GM12878 (cell line): ENCODE measurements at regions not wholly inside any gene's neighbourhood (a gene's known extent, or its start where the extent isn't known, plus 50 kb on each side); places are given as distances from the start of the nearest gene placed in this dataset.

ENCODE experiments used
- ATAC-seq: fragments of 200-7000 bp; cut with Tn5 transposase; 3 replicates; pipeline ENCODE4 v1.9.1; 2020; ENCODE audit warnings: mild to moderate bottlenecking, moderate library complexity
- BruUV-seq: library from RNA; stranded (reverse); fragments of 400-500 nt; replicated peaks from 2 replicates; lab custom pipeline; 2021; lab: Mats Ljungman, UMichigan
- CTCF ChIA-PET: fragments of 300-600 bp; sonication (Branson Sonifier 250); formaldehyde crosslinking; extraction: SDS; loops from one replicate; lab custom pipeline; 2021; ENCODE audit warnings: inconsistent platforms; lab: Yijun Ruan, JAX
- POLR2A ChIA-PET: fragments of 350-600 bp; formaldehyde crosslinking; extraction: SDS; loops from one replicate; lab custom pipeline; 2021; ENCODE audit warnings: inconsistent platforms; lab: Charles Lee
- RAD21 ChIA-PET: fragments of 300-600 bp; sonication (Branson Sonifier 250); formaldehyde crosslinking; loops from one replicate; lab custom pipeline; 2023; ENCODE audit warnings: antibody characterized with exemption; ENCODE audit not compliant: unreplicated experiment; lab: Charles Lee
- SMC1A ChIA-PET: fragments of 300-600 bp; sonication (Branson Sonifier 250); formaldehyde crosslinking; loops from one replicate; lab custom pipeline; 2023; ENCODE audit not compliant: unreplicated experiment, uncharacterized antibody; lab: Charles Lee
- DNase-seq: peaks from one replicate; pipeline ENCODE4 v3.0.0-alpha.2; 2011; ENCODE audit warnings: low read depth, low spot score
- FAIRE-seq: peaks from 3 replicates; lab custom pipeline; 2011; peaks lifted over from hg19 to GRCh38; lab: Jason Lieb, UNC
- H2AFZ ChIP-seq: 2 replicates; pipeline ENCODE4 v1.6.0; 2011; ENCODE audit warnings: low read depth, low read length, control low read depth; ENCODE audit not compliant: control insufficient read depth
- H3K27ac ChIP-seq: 2 replicates; pipeline ENCODE4 v1.5.1; 2011; ENCODE audit warnings: control low read depth; ENCODE audit not compliant: control insufficient read depth, insufficient read depth
- H3K27me3 ChIP-seq, 2 experiments: replicated peaks in 1 of 2; 2 replicates each; pipeline versions ENCODE4 v1.6.0 to v1.6.1; 2011; ENCODE audit warnings: low read length in 1 of 2; ENCODE audit not compliant: control insufficient read depth in 2 of 2, insufficient read depth in 2 of 2
- H3K36me3 ChIP-seq, 2 experiments: 2 replicates each; pipeline ENCODE4 v1.5.1; 2011; ENCODE audit warnings: low read length in 1 of 2; ENCODE audit not compliant: control insufficient read depth in 2 of 2, insufficient read depth in 2 of 2
- H3K4me1 ChIP-seq: 2 replicates; pipeline ENCODE4 v1.6.1; 2011; ENCODE audit warnings: mild to moderate bottlenecking, low read length, moderate library complexity, mixed read lengths; ENCODE audit not compliant: control insufficient read depth, insufficient read depth
- H3K4me2 ChIP-seq: 2 replicates; pipeline ENCODE4 v1.6.0; 2011; ENCODE audit warnings: control low read depth; ENCODE audit not compliant: control insufficient read depth, insufficient read depth
- H3K4me3 ChIP-seq: fragments of 200-600 bp; sonication (generic); 2 replicates; pipeline ENCODE4 v1.5.1; 2016
- H3K79me2 ChIP-seq: 2 replicates; pipeline ENCODE4 v1.6.0; 2011; ENCODE audit warnings: low read length; ENCODE audit not compliant: control insufficient read depth, insufficient read depth
- H3K9ac ChIP-seq: 2 replicates; pipeline ENCODE4 v1.8.0; 2011; ENCODE audit warnings: low read length, control low read depth, mixed read lengths; ENCODE audit not compliant: control insufficient read depth, insufficient read depth
- H3K9me3 ChIP-seq: replicated peaks from 3 replicates; pipeline ENCODE4 v1.5.1; 2011; ENCODE audit warnings: mild to moderate bottlenecking, low read length; ENCODE audit not compliant: control insufficient read depth, insufficient read depth
- H4K20me1 ChIP-seq: 2 replicates; pipeline ENCODE4 v1.6.0; 2011; ENCODE audit not compliant: control insufficient read depth, insufficient read depth
- CEBPB ChIP-seq, 2 experiments: fragments of 150-350 bp in 1 of 2; IDR thresholded peaks; 2 replicates each; pipeline ENCODE4 v1.6.1; 2012 to 2014; ENCODE audit warnings: low read depth in 2 of 2, low read length in 2 of 2, borderline replicate concordance in 1 of 2, inconsistent platforms in 1 of 2
- CEBPZ ChIP-seq: fragments of 150-350 bp; IDR thresholded peaks from 2 replicates; pipeline ENCODE4 v1.6.1; 2016; ENCODE audit warnings: low read depth, low read length
- HSF1 ChIP-seq: fragments of 150-350 bp; IDR thresholded peaks from 2 replicates; pipeline ENCODE4 v1.6.1; 2014; ENCODE audit warnings: mild to moderate bottlenecking, low read depth, low read length
- IKZF1 ChIP-seq: fragments of 450-650 bp; conservative IDR thresholded peaks from 2 replicates; pipeline ENCODE4 v1.6.1; 2017; ENCODE audit warnings: antibody characterized with exemption, mild to moderate bottlenecking
- USF1 ChIP-seq: IDR thresholded peaks from 2 replicates; pipeline ENCODE4 v1.6.1; 2011; ENCODE audit warnings: borderline replicate concordance, low read depth, mild to moderate bottlenecking, moderate library complexity, mixed read lengths, low read length; ENCODE audit not compliant: insufficient read depth; ENCODE audit errors: extremely low read length
- in situ Hi-C: fragments of 300-500 bp; cut with MboI; formaldehyde crosslinking; loops from 9 replicates; pipeline ENCODE4 v1.14.3; 2018; ENCODE audit warnings: mixed read lengths
- intact Hi-C: fragments of 100-400 bp; cut with micrococcal nuclease; formaldehyde crosslinking; loops from one replicate; pipeline ENCODE4 v1.14.2; 2022; ENCODE audit not compliant: unreplicated experiment

GRCh38 chr2:70014959-70015358 lies 53.5 kb upstream of the ASPRV1 start:
- no peaks in the 10 kb centered on the region for H4K20me1 ChIP-seq
- ATAC-seq: peak; percentile 83
- peak overlapping the region; percentile 47; the same call in 1 of the 2 replicates for H3K4me2 ChIP-seq
- DNase-seq: no peak
- H2AFZ ChIP-seq: peak overlapping the region; percentile 25
- ChIA-PET SMC1A (interaction anchor here (1.0 to 1.2 kb wide), 2 partner anchors 12 to 56 kb away, joined by 3 read pairs; no protein-coding TSS in a partner anchor), RAD21 (interaction anchor here (0.6 to 0.7 kb wide), 2 partner anchors 101 to 166 kb away, joined by 3 read pairs; no protein-coding TSS in a partner anchor), POLR2A (interaction anchor here (0.5 kb wide), 1 partner anchor 55 kb away, joined by 12 read pairs; no protein-coding TSS in a partner anchor), CTCF (interaction anchor here (0.6 to 1.3 kb wide), 3 partner anchors 55 to 1307 kb away, joined by 3 to 4 read pairs (median 3); partner anchors contain the start of gene FAM136A)
- H3K36me3 ChIP-seq: no peaks in the 10 kb centered on the region; a peak in 1 of 4 replicates
- no peak overlapping the region for H3K4me3 ChIP-seq
- H3K27ac ChIP-seq: peak overlapping the region; percentile 56
- FAIRE-seq: peak; percentile 56
- in situ Hi-C loops (no loop called here), intact Hi-C loops (no loop called here)
- BruUV-seq: TSS peak; percentile 10
- H3K27me3 ChIP-seq: no peaks in the 10 kb centered on the region
- no peaks in the 10 kb centered on the region for H3K79me2 ChIP-seq
- no peaks in the 10 kb centered on the region; the same call in 1 of the 3 replicates for H3K9me3 ChIP-seq
- no peak overlapping the region for H3K9ac ChIP-seq
- no peak for TF ChIP-seq CEBPZ
- TF ChIP-seq IKZF1: no peak
- TF ChIP-seq HSF1: no peak
- TF ChIP-seq USF1: no peak
- TF ChIP-seq CEBPB (IDR thresholded peaks at IDR 0.05; ENCODE audit: borderline replicate concordance in 1 of 2, low read depth in 2 of 2, low read length in 2 of 2): no peak
- peaks cover 14% of the 10 kb centered on the region for H3K4me1 ChIP-seq
